Tibial nerve (tissue), 4 donors: ENCODE measurements at regions not wholly inside any gene's neighbourhood (a gene's known extent, or its start where the extent isn't known, plus 50 kb on each side); places are given as distances from the start of the nearest gene placed in this dataset.

Source experiments
- DNase-seq, 2 donors: peaks; one replicate each; pipeline ENCODE4 v3.0.0-alpha.2; 2019; ENCODE audit warnings: low spot score in 2 of 2
- H3K27ac ChIP-seq, 4 donors: fragments of 200-600 bp; sonication (generic) in 3 of 4; one replicate each; pipeline ENCODE4 v1.5.1; 2017 to 2019; ENCODE audit warnings: mild to moderate bottlenecking in 1 of 4
- H3K27me3 ChIP-seq, 2 donors: fragments of 200-600 bp; sonication (generic) in 1 of 2; one replicate each; pipeline versions ENCODE4 v1.5.1 to v1.6.0; 2017 to 2019
- H3K36me3 ChIP-seq, 3 donors: fragments of 200-600 bp; sonication (generic); one replicate each; pipeline ENCODE4 v1.5.1; 2018 to 2019
- H3K4me1 ChIP-seq, 4 donors: fragments of 200-600 bp; sonication (generic) in 3 of 4; one replicate each; pipeline ENCODE4 v1.5.1; 2017 to 2019
- H3K4me3 ChIP-seq, 4 donors: fragments of 200-600 bp; sonication (generic) in 3 of 4; one replicate each; pipeline ENCODE4 v1.5.1; 2017 to 2019; ENCODE audit warnings: mild to moderate bottlenecking in 1 of 4, moderate library complexity in 1 of 4
- H3K9me3 ChIP-seq, 4 donors: fragments of 200-600 bp; sonication (generic) in 3 of 4; one replicate each; pipeline ENCODE4 v1.5.1; 2017 to 2019
- EP300 ChIP-seq, 2 donors: sonication (generic); formaldehyde crosslinking; IDR thresholded peaks; one replicate each; pipeline ENCODE4 v1.6.1; 2017; ENCODE audit warnings: antibody characterized with exemption in 2 of 2, mild to moderate bottlenecking in 1 of 2
- POLR2A ChIP-seq, 2 donors: fragments of 450-650 bp; IDR thresholded peaks; one replicate each; pipeline ENCODE4 v1.6.1; 2017; ENCODE audit warnings: antibody characterized with exemption in 2 of 2, mild to moderate bottlenecking in 2 of 2, moderate library complexity in 2 of 2
- WGBS, 2 donors: methylation state at CpG; one replicate each; pipeline ENCODE4 v1.1.5; 2018; 5-methylcytosine and 5-hydroxymethylcytosine counted together
- TF ChIP-seq, protein P1 (sequence below), 5 experiments: fragments of 200-600 bp in 3 of 5; fragments of 450-650 bp in 2 of 5; sonication (generic) in 3 of 5; IDR thresholded peaks; one replicate each; pipeline ENCODE4 v1.5.1; 2016 to 2019; ENCODE audit warnings: antibody characterized with exemption in 5 of 5, mild to moderate bottlenecking in 3 of 5, moderate library complexity in 2 of 5

DNA sequence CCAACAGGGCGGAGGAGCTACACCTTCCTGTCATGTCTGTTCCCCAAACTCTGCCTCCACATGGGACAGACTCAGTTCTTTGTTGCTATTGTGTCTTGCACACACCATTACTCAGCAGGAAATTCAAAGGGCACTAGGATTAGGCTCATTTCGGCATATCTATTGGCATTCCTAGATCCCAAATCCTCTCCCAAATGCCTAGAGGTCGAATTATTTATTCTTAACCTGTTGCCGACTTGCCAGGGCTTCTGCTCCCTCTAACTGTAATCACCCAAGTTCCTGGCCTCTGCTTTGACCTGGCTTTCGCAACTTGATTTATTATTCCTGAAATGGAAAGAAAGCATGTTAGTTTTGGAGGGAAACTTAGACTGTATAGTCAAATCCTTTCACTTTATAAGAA is 67.8 kb upstream of the ST6GAL2 start:
- H3K4me3 ChIP-seq, result no peak overlapping the region
- WGBS, 2 donors, result 48% methylated on average over 5 of the region's 5 CpGs

DNA sequence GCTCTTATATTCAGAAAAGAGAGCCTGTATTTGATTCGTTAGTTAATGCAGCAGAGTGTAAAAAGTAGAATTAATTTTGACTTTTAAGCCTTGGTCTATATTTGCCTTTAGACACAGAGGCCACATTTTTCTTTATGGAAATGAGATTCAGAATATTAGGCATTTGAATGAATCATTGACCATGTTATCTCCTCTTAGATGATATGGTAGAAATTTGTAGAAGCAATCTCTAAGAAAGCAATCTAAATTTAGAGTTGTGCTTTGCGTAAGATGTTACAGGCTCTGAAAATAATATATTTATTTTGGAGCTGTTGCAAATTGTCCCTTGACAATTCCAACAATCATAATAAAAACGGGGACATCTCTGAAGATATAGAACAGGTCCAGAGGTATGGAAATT is 68.3 kb upstream of the ST6GAL2 start:
- TF ChIP-seq POLR2A (IDR thresholded peaks at IDR 0.05), result no peak
- TF ChIP-seq EP300 (IDR thresholded peaks at IDR 0.05), result no peak
- TF ChIP-seq, protein P1, sequence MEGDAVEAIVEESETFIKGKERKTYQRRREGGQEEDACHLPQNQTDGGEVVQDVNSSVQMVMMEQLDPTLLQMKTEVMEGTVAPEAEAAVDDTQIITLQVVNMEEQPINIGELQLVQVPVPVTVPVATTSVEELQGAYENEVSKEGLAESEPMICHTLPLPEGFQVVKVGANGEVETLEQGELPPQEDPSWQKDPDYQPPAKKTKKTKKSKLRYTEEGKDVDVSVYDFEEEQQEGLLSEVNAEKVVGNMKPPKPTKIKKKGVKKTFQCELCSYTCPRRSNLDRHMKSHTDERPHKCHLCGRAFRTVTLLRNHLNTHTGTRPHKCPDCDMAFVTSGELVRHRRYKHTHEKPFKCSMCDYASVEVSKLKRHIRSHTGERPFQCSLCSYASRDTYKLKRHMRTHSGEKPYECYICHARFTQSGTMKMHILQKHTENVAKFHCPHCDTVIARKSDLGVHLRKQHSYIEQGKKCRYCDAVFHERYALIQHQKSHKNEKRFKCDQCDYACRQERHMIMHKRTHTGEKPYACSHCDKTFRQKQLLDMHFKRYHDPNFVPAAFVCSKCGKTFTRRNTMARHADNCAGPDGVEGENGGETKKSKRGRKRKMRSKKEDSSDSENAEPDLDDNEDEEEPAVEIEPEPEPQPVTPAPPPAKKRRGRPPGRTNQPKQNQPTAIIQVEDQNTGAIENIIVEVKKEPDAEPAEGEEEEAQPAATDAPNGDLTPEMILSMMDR (IDR thresholded peaks at IDR 0.05), result no peak
- Histone ChIP-seq H3K9me3 (peaks cover 0 to 4% (median 0%) of the 10 kb centered on the region in 4 donors), H3K4me3 (no peak overlapping the region), H3K27ac (no peak overlapping the region), H3K27me3 (no peaks in the 10 kb centered on the region), H3K36me3 (no peaks in the 10 kb centered on the region), H3K4me1 (peaks cover 0 to 11% (median 0%) of the 10 kb centered on the region in 4 donors)
- WGBS, 2 donors, result 51 to 54% methylated on average over 3 of the region's 3 CpGs
- DNase-seq, result no peak

More for the DNA sequence above, 67.8 kb upstream of the ST6GAL2 start:
- Histone ChIP-seq H3K4me1 (peaks cover 0 to 11% (median 0%) of the 10 kb centered on the region in 4 donors), H3K9me3 (peaks cover 0 to 4% (median 0%) of the 10 kb centered on the region in 4 donors), H3K27me3 (no peaks in the 10 kb centered on the region), H3K36me3 (no peaks in the 10 kb centered on the region), H3K27ac (no peak overlapping the region)
- TF ChIP-seq, protein P1 (IDR thresholded peaks at IDR 0.05), result no peak
- TF ChIP-seq POLR2A (IDR thresholded peaks at IDR 0.05) (no peak), EP300 (IDR thresholded peaks at IDR 0.05) (no peak)
- DNase-seq, result no peak

DNA sequence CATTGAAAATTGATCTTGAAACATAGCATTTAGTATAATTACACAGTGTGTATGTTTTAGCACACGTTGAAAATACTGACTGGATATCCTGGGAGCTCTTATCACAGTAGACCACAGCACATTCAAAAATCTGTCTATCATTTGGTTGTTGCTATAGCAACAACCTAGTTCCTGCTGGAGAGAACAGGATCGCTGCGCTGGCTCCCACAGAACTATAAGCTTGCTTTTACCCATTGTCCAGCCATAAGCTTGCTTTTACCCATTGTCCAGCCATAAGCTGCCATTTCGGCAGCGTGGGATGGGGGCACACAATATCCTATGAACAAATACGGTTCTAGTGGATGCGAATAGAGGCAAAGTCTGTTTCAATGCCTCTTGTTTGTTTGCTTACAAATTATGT is 70.4 kb upstream of the ST6GAL2 start:
- DNase-seq, result no peak
- H3K4me1 ChIP-seq, result peaks cover 0 to 11% (median 0%) of the 10 kb centered on the region in 4 donors
- H3K36me3 ChIP-seq, result no peaks in the 10 kb centered on the region
- no peak overlapping the region for H3K4me3 ChIP-seq
- TF ChIP-seq, protein P1 (IDR thresholded peaks at IDR 0.05), result no peak
- TF ChIP-seq EP300 (IDR thresholded peaks at IDR 0.05) (no peak), POLR2A (IDR thresholded peaks at IDR 0.05) (no peak)
- H3K27me3 ChIP-seq, result no peaks in the 10 kb centered on the region
- H3K9me3 ChIP-seq, result no peaks in the 10 kb centered on the region
- no peak overlapping the region for H3K27ac ChIP-seq
- WGBS, 2 donors, result 75 to 78% methylated on average over 7 of the region's 7 CpGs

DNA sequence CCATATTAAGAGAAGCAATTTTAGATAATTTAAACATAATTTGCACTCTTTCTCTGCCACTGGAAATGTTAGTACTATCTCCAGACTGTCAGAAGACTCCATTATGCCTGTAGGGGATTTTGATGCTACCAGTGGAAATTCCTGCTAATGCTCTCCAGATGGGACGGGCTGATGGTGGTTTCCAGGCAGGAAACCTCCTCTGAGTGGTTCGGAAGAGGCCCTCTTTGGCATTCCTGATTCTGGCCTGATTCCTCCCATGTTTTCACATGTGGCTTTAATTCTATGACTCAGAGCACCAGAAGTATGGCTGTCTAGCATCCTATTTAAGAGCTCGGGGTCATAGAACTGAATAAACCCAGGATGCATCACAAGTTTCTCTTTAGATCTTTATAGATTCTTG is 70.9 kb upstream of the ST6GAL2 start:
- WGBS, 2 donors, result 36 to 62% methylated on average over 3 of the region's 3 CpGs
- Histone ChIP-seq H3K27ac (no peak overlapping the region), H3K9me3 (no peaks in the 10 kb centered on the region), H3K4me1 (peaks cover 0 to 11% (median 0%) of the 10 kb centered on the region in 4 donors), H3K27me3 (no peaks in the 10 kb centered on the region), H3K4me3 (no peak overlapping the region), H3K36me3 (no peaks in the 10 kb centered on the region)
- TF ChIP-seq POLR2A (IDR thresholded peaks at IDR 0.05) (no peak), EP300 (IDR thresholded peaks at IDR 0.05) (no peak)
- TF ChIP-seq, protein P1 (IDR thresholded peaks at IDR 0.05), result no peak
- no peak for DNase-seq

DNA sequence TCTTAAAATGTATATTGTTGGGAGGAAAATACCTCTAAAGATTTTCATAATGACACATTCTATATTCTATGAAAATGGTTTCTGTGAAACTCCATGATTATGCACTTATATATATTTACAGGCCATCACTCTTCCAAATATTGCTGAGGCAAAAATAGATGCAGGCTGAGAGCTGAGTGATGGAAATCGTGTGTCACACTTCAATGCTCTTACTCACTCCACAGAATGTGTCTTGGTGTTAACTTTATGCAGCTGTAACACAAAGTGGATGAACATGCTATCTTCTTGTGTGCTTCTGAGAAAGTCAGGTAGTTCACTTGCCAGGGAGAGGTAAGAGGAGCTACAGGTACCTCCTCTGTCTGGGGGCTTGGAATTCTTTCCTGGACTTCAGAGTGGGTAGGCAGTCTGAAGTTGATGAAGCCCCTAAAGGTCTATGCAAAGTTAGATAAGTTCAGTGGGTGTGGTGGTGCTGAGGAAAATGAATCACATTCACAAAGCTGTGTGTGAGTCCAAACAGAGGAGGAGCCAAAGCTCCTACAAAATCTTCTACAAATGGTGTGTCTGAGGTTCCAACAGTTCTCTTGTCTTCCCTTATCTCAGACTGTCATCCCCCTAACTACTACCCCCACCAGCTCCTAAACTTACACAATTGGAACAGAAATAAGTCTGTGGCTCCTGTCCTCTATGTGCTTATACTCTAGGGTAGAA is 74.2 kb upstream of the ST6GAL2 start:
- H3K36me3 ChIP-seq, result no peaks in the 10 kb centered on the region
- TF ChIP-seq EP300 (IDR thresholded peaks at IDR 0.05), result no peak
- TF ChIP-seq, protein P1 (IDR thresholded peaks at IDR 0.05), result no peak
- no peak for TF ChIP-seq POLR2A (IDR thresholded peaks at IDR 0.05)
- WGBS, 2 donors, result 59 to 79% methylated on average over 1 of the region's 1 CpG
- no peak overlapping the region for H3K4me3 ChIP-seq
- no peaks in the 10 kb centered on the region for H3K9me3 ChIP-seq
- DNase-seq, result no peak
- H3K27ac ChIP-seq, result no peak overlapping the region
- H3K27me3 ChIP-seq, result no peaks in the 10 kb centered on the region
- H3K4me1 ChIP-seq, result peaks cover 0 to 7% (median 0%) of the 10 kb centered on the region in 4 donors
